Peyer's patch (tissue), 4 donors: ENCODE measurements at regions not wholly inside any gene's neighbourhood (a gene's known extent, or its start where the extent isn't known, plus 50 kb on each side); places are given as distances from the start of the nearest gene placed in this dataset.
A peak's percentile ranks its signal among the peaks of the same experiment; 100 is the strongest.

Experiments used
- DNase-seq, 3 donors: peaks; one replicate each; pipeline ENCODE4 v3.0.0-alpha.2; 2017 to 2019
- H3K27ac ChIP-seq, 4 donors: fragments of 200-600 bp; sonication (generic); one replicate each; pipeline ENCODE4 v1.5.1; 2016 to 2019
- H3K27me3 ChIP-seq, 2 donors: fragments of 200-600 bp; sonication (generic); one replicate each; pipeline ENCODE4 v1.5.1; 2019
- H3K36me3 ChIP-seq, 3 donors: fragments of 200-600 bp; sonication (generic); one replicate each; pipeline ENCODE4 v1.5.1; 2016 to 2019
- H3K4me1 ChIP-seq, 4 donors: fragments of 200-600 bp; sonication (generic); one replicate each; pipeline ENCODE4 v1.5.1; 2016 to 2019
- H3K4me3 ChIP-seq, 4 donors: fragments of 200-600 bp; sonication (generic); 1 replicate in 3 of 4; 2 replicates in 1 of 4; pipeline ENCODE4 v1.5.1; 2016 to 2019; ENCODE audit warnings: mild to moderate bottlenecking in 1 of 4
- H3K9me3 ChIP-seq, 4 donors: fragments of 200-600 bp; sonication (generic); one replicate each; pipeline ENCODE4 v1.5.1; 2016 to 2019; ENCODE audit warnings: mild to moderate bottlenecking in 1 of 4
- CTCF ChIP-seq, 6 experiments: fragments of 450-650 bp in 4 of 6; fragments of 200-600 bp in 2 of 6; sonication (generic) in 1 of 6; IDR thresholded peaks; one replicate each; pipeline ENCODE4 v1.5.1; 2017 to 2019; ENCODE audit warnings: antibody characterized with exemption in 6 of 6, mild to moderate bottlenecking in 3 of 6, moderate library complexity in 1 of 6
- POLR2A ChIP-seq, 2 donors: fragments of 450-650 bp; IDR thresholded peaks; one replicate each; pipeline ENCODE4 v1.5.1; 2017; ENCODE audit warnings: antibody characterized with exemption in 2 of 2, mild to moderate bottlenecking in 2 of 2, moderate library complexity in 2 of 2

- Histone ChIP-seq H3K9me3 (no peaks in the 10 kb centered on the region), H3K36me3 (no peaks in the 10 kb centered on the region), H3K27me3 (no peaks in the 10 kb centered on the region), H3K4me3 (peak overlapping the region in 1 of 4 donors; percentile 26), H3K4me1 (peaks cover 0 to 22% (median 2%) of the 10 kb centered on the region in 4 donors), H3K27ac (peak overlapping the region; percentile 40 to 75 (median 60))
- peak; percentile 38 to 84 (median 74) for DNase-seq
- TF ChIP-seq POLR2A (IDR thresholded peaks at IDR 0.05) (no peak), CTCF (IDR thresholded peaks at IDR 0.05) (no peak)
Observed at GRCh38 chr16:85321509-85322271, 209.4 kb upstream of the CIBAR2 start.

GRCh38 chr16:85323230-85323960 lies 211.1 kb upstream of the CIBAR2 start:
- Histone ChIP-seq H3K27me3 (no peaks in the 10 kb centered on the region), H3K4me3 (no peak overlapping the region), H3K36me3 (no peaks in the 10 kb centered on the region), H3K9me3 (no peaks in the 10 kb centered on the region), H3K4me1 (peaks cover 0 to 28% (median 2%) of the 10 kb centered on the region in 4 donors), H3K27ac (peak overlapping the region in 1 of 4 donors; percentile 69)
- DNase-seq: no peak
- TF ChIP-seq POLR2A (IDR thresholded peaks at IDR 0.05): no peak
- TF ChIP-seq CTCF (IDR thresholded peaks at IDR 0.05): no peak

- Histone ChIP-seq H3K4me3 (no peak overlapping the region), H3K27ac (no peak overlapping the region), H3K36me3 (no peaks in the 10 kb centered on the region), H3K4me1 (peaks cover 0 to 33% (median 2%) of the 10 kb centered on the region in 4 donors), H3K27me3 (no peaks in the 10 kb centered on the region), H3K9me3 (no peaks in the 10 kb centered on the region)
- TF ChIP-seq POLR2A (IDR thresholded peaks at IDR 0.05) (no peak), CTCF (IDR thresholded peaks at IDR 0.05) (no peak)
- no peak for DNase-seq
Observed at GRCh38 chr16:85323961-85324253, 211.6 kb upstream of the CIBAR2 start.

- H3K27me3 ChIP-seq: no peaks in the 10 kb centered on the region
- H3K27ac ChIP-seq: no peak overlapping the region
- H3K4me1 ChIP-seq: peaks cover 0 to 39% (median 4%) of the 10 kb centered on the region in 4 donors
- no peaks in the 10 kb centered on the region for H3K9me3 ChIP-seq
- no peaks in the 10 kb centered on the region for H3K36me3 ChIP-seq
- TF ChIP-seq CTCF (IDR thresholded peaks at IDR 0.05) (no peak), POLR2A (IDR thresholded peaks at IDR 0.05) (no peak)
- H3K4me3 ChIP-seq: no peak overlapping the region
- DNase-seq: no peak
Observed at GRCh38 chr16:85324488-85324887, 212.2 kb upstream of the CIBAR2 start.

- TF ChIP-seq CTCF (IDR thresholded peaks at IDR 0.05) (no peak), POLR2A (IDR thresholded peaks at IDR 0.05) (no peak)
- no peak for DNase-seq
- H3K4me1 ChIP-seq: peaks cover 0 to 50% (median 8%) of the 10 kb centered on the region in 4 donors
- H3K4me3 ChIP-seq: no peak overlapping the region
- no peaks in the 10 kb centered on the region for H3K27me3 ChIP-seq
- no peak overlapping the region for H3K27ac ChIP-seq
- H3K9me3 ChIP-seq: no peaks in the 10 kb centered on the region
- H3K36me3 ChIP-seq: no peaks in the 10 kb centered on the region
Observed at GRCh38 chr16:85326113-85326793, 214.0 kb upstream of the CIBAR2 start.
